Kidney (tissue), 13 donors: ENCODE measurements at regions not wholly inside any gene's neighbourhood (a gene's known extent, or its start where the extent isn't known, plus 50 kb on each side); places are given as distances from the start of the nearest gene placed in this dataset.

ENCODE experiments used
- DNase-seq, 5 donors: peaks; one replicate each; pipeline ENCODE4 v3.0.0-alpha.2; 2013 to 2020
- FAIRE-seq: peaks from 2 replicates; lab custom pipeline; 2012; peaks lifted over from hg19 to GRCh38; lab: Jason Lieb, UNC
- H3K27ac ChIP-seq, 2 donors: one replicate each; pipeline ENCODE4 v1.7.0; 2013; ENCODE audit warnings: low read depth in 2 of 2, low read length in 2 of 2, inconsistent platforms in 1 of 2
- H3K27me3 ChIP-seq: one replicate; pipeline ENCODE4 v1.7.1; 2013; ENCODE audit warnings: low read length, inconsistent platforms; ENCODE audit not compliant: control insufficient read depth, insufficient read depth
- H3K36me3 ChIP-seq, 3 donors: one replicate each; pipeline versions ENCODE4 v1.7.0 to v1.7.1; 2013; ENCODE audit warnings: low read length in 3 of 3, control low read depth in 1 of 3, inconsistent platforms in 1 of 3; ENCODE audit not compliant: insufficient read depth in 3 of 3, control insufficient read depth in 2 of 3
- H3K4me1 ChIP-seq, 3 donors: one replicate each; pipeline versions ENCODE4 v1.7.0 to v1.7.1; 2013; ENCODE audit warnings: low read length in 3 of 3, inconsistent platforms in 1 of 3, low read depth in 1 of 3; ENCODE audit not compliant: control insufficient read depth in 2 of 3, insufficient read depth in 2 of 3
- H3K4me3 ChIP-seq, 3 donors: one replicate each; pipeline versions ENCODE4 v1.7.0 to v1.8.1; 2013; ENCODE audit warnings: low read length in 3 of 3, control low read depth in 1 of 3, inconsistent platforms in 1 of 3
- H3K9ac ChIP-seq, 3 donors: one replicate each; pipeline versions ENCODE4 v1.7.0 to v1.7.1; 2013; ENCODE audit warnings: low read length in 3 of 3, control low read depth in 1 of 3, inconsistent platforms in 1 of 3
- H3K9me3 ChIP-seq, 3 donors: one replicate each; pipeline versions ENCODE4 v1.7.0 to v1.7.1; 2013; ENCODE audit warnings: low read length in 3 of 3, control low read depth in 1 of 3, inconsistent platforms in 1 of 3; ENCODE audit not compliant: control insufficient read depth in 2 of 3, insufficient read depth in 1 of 3
- CTCF ChIP-seq: IDR thresholded peaks from 3 replicates; pipeline ENCODE4 v1.5.1; 2012; ENCODE audit warnings: mild to moderate bottlenecking, moderate library complexity, borderline replicate concordance; ENCODE audit not compliant: insufficient read depth; ENCODE audit errors: extremely low read depth
- intact Hi-C: fragments of 100-400 bp; cut with DNase I; formaldehyde crosslinking; loops from one replicate; pipeline ENCODE4 v1.11.1; 2022
- donor health status: control.
- donor health status: control.
- donor health status: control.
- donor health status: control.
- donor health status: control.
- donor health status: DM: yes; HTN: yes; CAD: no.
- donor health status: Normal renal cell carcinoma (clear cell type).

- no peaks in the 10 kb centered on the region for H3K36me3 ChIP-seq
- H3K4me3 ChIP-seq, result no peak overlapping the region
- H3K27ac ChIP-seq, result no peak overlapping the region
- no peaks in the 10 kb centered on the region for H3K9me3 ChIP-seq
- H3K9ac ChIP-seq, result no peak overlapping the region
- no peak for DNase-seq
- no peaks in the 10 kb centered on the region for H3K4me1 ChIP-seq
- no peak for FAIRE-seq
- intact Hi-C loops, result no loop called here
- no peak for TF ChIP-seq CTCF
- no peaks in the 10 kb centered on the region for H3K27me3 ChIP-seq
Measured at GRCh38 chr17:51422634-51423033, 162.3 kb downstream of the UTP18 start.

GRCh38 chr17:51423421-51424160 is 163.2 kb downstream of the UTP18 start:
- no peaks in the 10 kb centered on the region for H3K9me3 ChIP-seq
- H3K36me3 ChIP-seq, result no peaks in the 10 kb centered on the region
- H3K9ac ChIP-seq, result no peak overlapping the region
- H3K4me3 ChIP-seq, result no peak overlapping the region
- H3K4me1 ChIP-seq, result no peaks in the 10 kb centered on the region
- no peak for TF ChIP-seq CTCF
- H3K27me3 ChIP-seq, result no peaks in the 10 kb centered on the region
- FAIRE-seq (no peak), DNase-seq (no peak)
- intact Hi-C loops, result no loop called here
- H3K27ac ChIP-seq, result no peak overlapping the region

- intact Hi-C loops, result no loop called here
- Histone ChIP-seq H3K4me1 (no peaks in the 10 kb centered on the region), H3K9ac (no peak overlapping the region), H3K27me3 (no peaks in the 10 kb centered on the region), H3K27ac (no peak overlapping the region), H3K9me3 (no peaks in the 10 kb centered on the region), H3K4me3 (no peak overlapping the region), H3K36me3 (no peaks in the 10 kb centered on the region)
- FAIRE-seq, result no peak
- TF ChIP-seq CTCF, result no peak
- DNase-seq, result no peak
Measured at GRCh38 chr17:51425773-51426172, 165.4 kb downstream of the UTP18 start.
